RPMI7951 (cell line): ENCODE measurements at regions not wholly inside any gene's neighbourhood (a gene's known extent, or its start where the extent isn't known, plus 50 kb on each side); places are given as distances from the start of the nearest gene placed in this dataset.
A peak's percentile ranks its signal among the peaks of the same experiment; 100 is the strongest.
"Not testable (repeated sequence)": the region's sequence is repeated elsewhere in the genome, so short reads cannot be mapped to it uniquely, and the experiment has no call there.

Experiments used
- DNase-seq: peaks from one replicate; pipeline ENCODE4 v3.0.0-alpha.2; 2012; ENCODE audit warnings: low read depth

- peak; percentile 52 for DNase-seq
Observed at GRCh38 chrX:13386636-13387035, 66.8 kb upstream of the ATXN3L start.

- no peak for DNase-seq
Observed at GRCh38 chrX:13386092-13386491, 66.2 kb upstream of the ATXN3L start.

- DNase-seq, result no peak
Observed at GRCh38 chrX:13383907-13384306, 64.1 kb upstream of the ATXN3L start.

- no peak for DNase-seq
Observed at GRCh38 chrX:13381514-13381913, 61.7 kb upstream of the ATXN3L start.

GRCh38 chrX:13380211-13380610, 60.4 kb upstream of the ATXN3L start:
- peak; percentile 30 for DNase-seq

GRCh38 chrX:13378562-13379518, 59.0 kb upstream of the ATXN3L start:
- not testable (repeated sequence) for DNase-seq

GRCh38 chrX:13377550-13377934, 57.7 kb upstream of the ATXN3L start:
- peak; percentile 98 for DNase-seq

- DNase-seq, result peak; percentile 99
Observed at GRCh38 chrX:13376857-13377549, 57.1 kb upstream of the ATXN3L start.

GRCh38 chrX:13375596-13375995, 55.7 kb upstream of the ATXN3L start:
- peak; percentile 47 for DNase-seq

- DNase-seq, result no peak
Observed at GRCh38 chrX:13374364-13374763, 54.5 kb upstream of the ATXN3L start.

- peak; percentile 80 for DNase-seq
Observed at GRCh38 chrX:13373431-13374187, 53.8 kb upstream of the ATXN3L start.

- no peak for DNase-seq
Observed at GRCh38 chrX:13373027-13373426, 53.2 kb upstream of the ATXN3L start.

GRCh38 chrX:13372203-13372980, 52.5 kb upstream of the ATXN3L start:
- DNase-seq, result no peak

GRCh38 chrX:13371186-13371585, 51.3 kb upstream of the ATXN3L start:
- DNase-seq, result no peak

- DNase-seq, result no peak
Observed at GRCh38 chrX:13370713-13371112, 50.9 kb upstream of the ATXN3L start.
